ENCODE measurements at regions not wholly inside any gene's neighbourhood (a gene's known extent, or its start where the extent isn't known, plus 50 kb on each side); places are given as distances from the start of the nearest gene placed in this dataset.

- DNase-seq: no peak
- no peaks in the 10 kb centered on the region for H3K36me3 Mint-ChIP-seq (ENCODE audit: insufficient read depth, unreplicated experiment)
- TF ChIP-seq CTCF (IDR thresholded peaks at IDR 0.05; ENCODE audit: unreplicated experiment): no peak
- intact Hi-C loops (cut with micrococcal nuclease; ENCODE audit: unreplicated experiment): no loop called here
- H3K4me1 Mint-ChIP-seq (ENCODE audit: low read depth, unreplicated experiment): no peaks in the 10 kb centered on the region
- H3K27ac Mint-ChIP-seq (ENCODE audit: unreplicated experiment): no peak overlapping the region
- no peak overlapping the region for H3K4me3 Mint-ChIP-seq (ENCODE audit: low read depth, unreplicated experiment)
- BruUV-seq (replicated peaks): no TSS peak
- H3K27me3 Mint-ChIP-seq (ENCODE audit: unreplicated experiment): no peaks in the 10 kb centered on the region
- H3K9me3 Mint-ChIP-seq (ENCODE audit: low read depth, unreplicated experiment): peaks cover 3% of the 10 kb centered on the region
- CTCF ChIA-PET: no interaction called here
Measured at GRCh38 chr10:81524467-81524866, 350.5 kb upstream of the NRG3 start.

- Mint-ChIP-seq H3K27ac (ENCODE audit: unreplicated experiment) (no peak overlapping the region), H3K4me1 (ENCODE audit: low read depth, unreplicated experiment) (no peaks in the 10 kb centered on the region), H3K9me3 (ENCODE audit: low read depth, unreplicated experiment) (peaks cover 3% of the 10 kb centered on the region), H3K27me3 (ENCODE audit: unreplicated experiment) (no peaks in the 10 kb centered on the region), H3K36me3 (ENCODE audit: insufficient read depth, unreplicated experiment) (no peaks in the 10 kb centered on the region), H3K4me3 (ENCODE audit: low read depth, unreplicated experiment) (no peak overlapping the region)
- no peak for DNase-seq
- intact Hi-C loops (cut with micrococcal nuclease; ENCODE audit: unreplicated experiment): no loop called here
- BruUV-seq (replicated peaks): no TSS peak
- no peak for TF ChIP-seq CTCF (IDR thresholded peaks at IDR 0.05; ENCODE audit: unreplicated experiment)
- CTCF ChIA-PET: no interaction called here
Measured at GRCh38 chr10:81532403-81532802, 342.6 kb upstream of the NRG3 start.

- Mint-ChIP-seq H3K4me3 (ENCODE audit: low read depth, unreplicated experiment) (no peak overlapping the region), H3K27ac (ENCODE audit: unreplicated experiment) (no peak overlapping the region), H3K4me1 (ENCODE audit: low read depth, unreplicated experiment) (no peaks in the 10 kb centered on the region), H3K9me3 (ENCODE audit: low read depth, unreplicated experiment) (peaks cover 2% of the 10 kb centered on the region), H3K36me3 (ENCODE audit: insufficient read depth, unreplicated experiment) (no peaks in the 10 kb centered on the region), H3K27me3 (ENCODE audit: unreplicated experiment) (no peaks in the 10 kb centered on the region)
- BruUV-seq (replicated peaks): no TSS peak
- CTCF ChIA-PET: no interaction called here
- TF ChIP-seq CTCF (IDR thresholded peaks at IDR 0.05; ENCODE audit: unreplicated experiment): no peak
- intact Hi-C loops (cut with micrococcal nuclease; ENCODE audit: unreplicated experiment): no loop called here
- no peak for DNase-seq
Measured at GRCh38 chr10:81534991-81535390, 340.0 kb upstream of the NRG3 start.

GRCh38 chr10:81541517-81541916 is 333.5 kb upstream of the NRG3 start:
- H3K4me1 Mint-ChIP-seq (ENCODE audit: low read depth, unreplicated experiment): no peaks in the 10 kb centered on the region
- no peak overlapping the region for H3K4me3 Mint-ChIP-seq (ENCODE audit: low read depth, unreplicated experiment)
- no peak for TF ChIP-seq CTCF (IDR thresholded peaks at IDR 0.05; ENCODE audit: unreplicated experiment)
- H3K27me3 Mint-ChIP-seq (ENCODE audit: unreplicated experiment): no peaks in the 10 kb centered on the region
- CTCF ChIA-PET: no interaction called here
- intact Hi-C loops (cut with micrococcal nuclease; ENCODE audit: unreplicated experiment): no loop called here
- peaks cover 2% of the 10 kb centered on the region for H3K9me3 Mint-ChIP-seq (ENCODE audit: low read depth, unreplicated experiment)
- DNase-seq: no peak
- no TSS peak for BruUV-seq (replicated peaks)
- no peaks in the 10 kb centered on the region for H3K36me3 Mint-ChIP-seq (ENCODE audit: insufficient read depth, unreplicated experiment)
- no peak overlapping the region for H3K27ac Mint-ChIP-seq (ENCODE audit: unreplicated experiment)

GRCh38 chr10:81546243-81546642 is 328.8 kb upstream of the NRG3 start:
- Mint-ChIP-seq H3K4me1 (ENCODE audit: low read depth, unreplicated experiment) (no peaks in the 10 kb centered on the region), H3K36me3 (ENCODE audit: insufficient read depth, unreplicated experiment) (no peaks in the 10 kb centered on the region), H3K27ac (ENCODE audit: unreplicated experiment) (no peak overlapping the region), H3K9me3 (ENCODE audit: low read depth, unreplicated experiment) (peaks cover 13% of the 10 kb centered on the region), H3K27me3 (ENCODE audit: unreplicated experiment) (peaks cover 30% of the 10 kb centered on the region), H3K4me3 (ENCODE audit: low read depth, unreplicated experiment) (no peak overlapping the region)
- no peak for DNase-seq
- intact Hi-C loops (cut with micrococcal nuclease; ENCODE audit: unreplicated experiment): no loop called here
- no TSS peak for BruUV-seq (replicated peaks)
- CTCF ChIA-PET: no interaction called here
- TF ChIP-seq CTCF (IDR thresholded peaks at IDR 0.05; ENCODE audit: unreplicated experiment): no peak
